Superior temporal gyrus (tissue), 1 donor: ENCODE measurements at regions not wholly inside any gene's neighbourhood (a gene's known extent, or its start where the extent isn't known, plus 50 kb on each side); places are given as distances from the start of the nearest gene placed in this dataset.

Experiments used
- DNase-seq: peaks from one replicate; pipeline ENCODE4 v3.0.0-alpha.2; 2016; ENCODE audit errors: extremely low spot score

- no peak for DNase-seq
Observed at GRCh38 chrX:42519666-42520231, 258.2 kb downstream of the PPP1R2C start.

- no peak for DNase-seq
Observed at GRCh38 chrX:42515939-42516338, 262.0 kb downstream of the PPP1R2C start.

- DNase-seq: no peak
Observed at GRCh38 chrX:42505016-42505415, 272.9 kb downstream of the PPP1R2C start.

- DNase-seq: no peak
Observed at GRCh38 chrX:42499620-42500019, 278.3 kb downstream of the PPP1R2C start.

- no peak for DNase-seq
Observed at GRCh38 chrX:42497356-42497755, 280.6 kb downstream of the PPP1R2C start.

GRCh38 chrX:42496239-42496638 is 281.7 kb downstream of the PPP1R2C start:
- no peak for DNase-seq

GRCh38 chrX:42495139-42495538 is 282.8 kb downstream of the PPP1R2C start:
- no peak for DNase-seq

GRCh38 chrX:42491137-42491907 is 286.6 kb downstream of the PPP1R2C start:
- no peak for DNase-seq

GRCh38 chrX:42490111-42490510 is 287.9 kb downstream of the PPP1R2C start:
- DNase-seq: no peak

- no peak for DNase-seq
Observed at GRCh38 chrX:42485601-42486000, 292.4 kb downstream of the PPP1R2C start.

GRCh38 chrX:42484233-42484632 is 293.7 kb downstream of the PPP1R2C start:
- DNase-seq: no peak

- no peak for DNase-seq
Observed at GRCh38 chrX:42477396-42477795, 300.6 kb downstream of the PPP1R2C start.

GRCh38 chrX:42472727-42473126 is 305.2 kb downstream of the PPP1R2C start:
- DNase-seq: no peak

- no peak for DNase-seq
Observed at GRCh38 chrX:42466332-42467046, 311.5 kb downstream of the PPP1R2C start.

- DNase-seq: no peak
Observed at GRCh38 chrX:42465821-42466220, 312.1 kb downstream of the PPP1R2C start.

- DNase-seq: no peak
Observed at GRCh38 chrX:42463706-42464490, 314.1 kb downstream of the PPP1R2C start.

GRCh38 chrX:42462917-42463316 is 315.0 kb downstream of the PPP1R2C start:
- no peak for DNase-seq

- no peak for DNase-seq
Observed at GRCh38 chrX:42460706-42461105, 317.3 kb downstream of the PPP1R2C start.

- DNase-seq: no peak
Observed at GRCh38 chrX:42459735-42460134, 318.2 kb downstream of the PPP1R2C start.

GRCh38 chrX:42456176-42456700 is 321.7 kb downstream of the PPP1R2C start:
- DNase-seq: no peak

- DNase-seq: no peak
Observed at GRCh38 chrX:42450228-42450627, 327.7 kb downstream of the PPP1R2C start.

- no peak for DNase-seq
Observed at GRCh38 chrX:42443267-42443666, 334.7 kb downstream of the PPP1R2C start.
